B cell (primary cell): ENCODE measurements at regions not wholly inside any gene's neighbourhood (a gene's known extent, or its start where the extent isn't known, plus 50 kb on each side); places are given as distances from the start of the nearest gene placed in this dataset.

Experiments used
- ATAC-seq: fragments of 200-7000 bp; cut with Tn5 transposase; one replicate; pipeline ENCODE4 v1.10.0; 2021; ENCODE audit warnings: low read depth, mild to moderate bottlenecking, moderate number of reproducible peaks, moderate library complexity
- CTCF ChIA-PET: fragments of 350-600 bp; sonication (Branson Sonifier 250); formaldehyde crosslinking; loops from one replicate; lab custom pipeline; 2021; ENCODE audit warnings: antibody characterized with exemption, inconsistent platforms; lab: Charles Lee
- POLR2A ChIA-PET: fragments of 350-600 bp; sonication (Branson Sonifier 250); formaldehyde crosslinking; loops from one replicate; lab custom pipeline; 2021; ENCODE audit warnings: antibody characterized with exemption; lab: Charles Lee
- DNase-seq: peaks from one replicate; pipeline ENCODE4 v3.0.0; 2013
- H2AFZ ChIP-seq: 2 replicates; pipeline ENCODE4 v1.6.1; 2012; ENCODE audit warnings: mild to moderate bottlenecking, low read depth, low read length; ENCODE audit not compliant: insufficient read depth, poor library complexity, severe bottlenecking
- H3K27ac ChIP-seq, 2 donors: 1 replicate in 1 of 2; 2 replicates in 1 of 2; pipeline ENCODE4 v1.5.1; 2012 to 2013; ENCODE audit warnings: low read length in 2 of 2, mild to moderate bottlenecking in 2 of 2, moderate library complexity in 1 of 2
- H3K27me3 ChIP-seq, 4 experiments: fragments of 200-600 bp in 1 of 4; sonication (generic) in 1 of 4; replicated peaks in 1 of 4; 1 replicate in 2 of 4; 2 replicates in 2 of 4; pipeline versions ENCODE4 v1.6.1 to v1.7.0; 2013 to 2016; ENCODE audit warnings: low read length in 3 of 4, mild to moderate bottlenecking in 2 of 4, mixed read lengths in 1 of 4, moderate library complexity in 1 of 4; ENCODE audit not compliant: insufficient read depth in 4 of 4, control insufficient read depth in 3 of 4; ENCODE audit errors: control extremely low read depth in 1 of 4
- H3K36me3 ChIP-seq, 2 experiments: replicated peaks in 1 of 2; 1 replicate in 1 of 2; 2 replicates in 1 of 2; pipeline versions ENCODE4 v1.6.1 to v1.7.1; 2013; ENCODE audit warnings: low read length in 1 of 2; ENCODE audit not compliant: insufficient read depth in 2 of 2, control insufficient read depth in 1 of 2; ENCODE audit errors: control extremely low read depth in 1 of 2, extremely low read depth in 1 of 2
- H3K4me1 ChIP-seq, 2 donors: fragments of 200-600 bp in 1 of 2; sonication (generic) in 1 of 2; 1 replicate in 1 of 2; 2 replicates in 1 of 2; pipeline versions ENCODE4 v1.5.1 to v1.6.1; 2013 to 2017; ENCODE audit warnings: low read length in 2 of 2; ENCODE audit not compliant: control insufficient read depth in 2 of 2, insufficient read depth in 2 of 2
- H3K4me2 ChIP-seq: replicated peaks from 2 replicates; pipeline ENCODE3; 2012; ENCODE audit warnings: mild to moderate bottlenecking, low read depth, low read length; ENCODE audit not compliant: poor library complexity, severe bottlenecking
- H3K4me3 ChIP-seq, 5 experiments: fragments of 200-600 bp in 1 of 5; sonication (generic) in 1 of 5; 1 replicate in 3 of 5; 2 replicates in 2 of 5; pipeline versions ENCODE4 v1.5.1 to v1.7.0; 2011 to 2016; ENCODE audit warnings: low read length in 4 of 5, mild to moderate bottlenecking in 4 of 5, low read depth in 2 of 5, control low read depth in 1 of 5, moderate library complexity in 1 of 5; ENCODE audit not compliant: insufficient read depth in 1 of 5; ENCODE audit errors: control extremely low read depth in 1 of 5, extremely low read depth in 1 of 5
- H3K79me2 ChIP-seq: fragments of 200-600 bp; sonication (generic); one replicate; pipeline ENCODE4 v1.6.0; 2016; ENCODE audit warnings: low read length; ENCODE audit not compliant: control insufficient read depth, insufficient read depth
- H3K9ac ChIP-seq: fragments of 200-600 bp; sonication (generic); 2 replicates; pipeline ENCODE4 v1.6.1; 2017; ENCODE audit warnings: mild to moderate bottlenecking, low read length, moderate library complexity
- H3K9me3 ChIP-seq, 3 donors: one replicate each; pipeline versions ENCODE4 v1.6.1 to v1.7.1; 2013; ENCODE audit warnings: low read length in 2 of 3; ENCODE audit not compliant: control insufficient read depth in 2 of 3, insufficient read depth in 1 of 3; ENCODE audit errors: control extremely low read depth in 1 of 3
- H4K20me1 ChIP-seq: 2 replicates; pipeline ENCODE4 v1.6.0; 2012; ENCODE audit warnings: mild to moderate bottlenecking, low read length; ENCODE audit not compliant: insufficient read depth, control insufficient read depth, poor library complexity, severe bottlenecking
- H3K27ac Mint-ChIP-seq: one replicate; pipeline ENCODE4 v1.8.0; 2021; ENCODE audit warnings: mixed read lengths
- H3K27me3 Mint-ChIP-seq: one replicate; pipeline ENCODE4 v1.8.0; 2021; ENCODE audit warnings: mixed read lengths
- H3K4me1 Mint-ChIP-seq: one replicate; pipeline ENCODE4 v1.8.0; 2021; ENCODE audit warnings: mixed read lengths
- H3K4me3 Mint-ChIP-seq: one replicate; pipeline ENCODE4 v1.8.0; 2021; ENCODE audit warnings: mixed read lengths
- H3K9me3 Mint-ChIP-seq: one replicate; pipeline ENCODE4 v1.8.0; 2022; ENCODE audit warnings: mixed read lengths; ENCODE audit not compliant: insufficient read depth
- CTCF ChIP-seq: fragments of 200-600 bp; IDR thresholded peaks from one replicate; pipeline ENCODE4 v1.8.0; 2022; ENCODE audit warnings: antibody characterized with exemption, mild to moderate bottlenecking
- EZH2 ChIP-seq: IDR thresholded peaks from 2 replicates; pipeline ENCODE4 v1.6.1; 2012; ENCODE audit warnings: borderline replicate concordance, low read depth, mild to moderate bottlenecking, moderate library complexity, low read length; ENCODE audit not compliant: insufficient read depth, poor library complexity, severe bottlenecking
- WGBS: methylation state at CpG from one replicate; pipeline ENCODE4 v1.1.5; 2013; ENCODE audit warnings: missing lambda C conversion rate; ENCODE audit not compliant: insufficient coverage; 5-methylcytosine and 5-hydroxymethylcytosine counted together
- intact Hi-C: fragments of 100-400 bp; cut with micrococcal nuclease; formaldehyde crosslinking; loops from one replicate; pipeline ENCODE4 v1.10.0; 2022

DNA sequence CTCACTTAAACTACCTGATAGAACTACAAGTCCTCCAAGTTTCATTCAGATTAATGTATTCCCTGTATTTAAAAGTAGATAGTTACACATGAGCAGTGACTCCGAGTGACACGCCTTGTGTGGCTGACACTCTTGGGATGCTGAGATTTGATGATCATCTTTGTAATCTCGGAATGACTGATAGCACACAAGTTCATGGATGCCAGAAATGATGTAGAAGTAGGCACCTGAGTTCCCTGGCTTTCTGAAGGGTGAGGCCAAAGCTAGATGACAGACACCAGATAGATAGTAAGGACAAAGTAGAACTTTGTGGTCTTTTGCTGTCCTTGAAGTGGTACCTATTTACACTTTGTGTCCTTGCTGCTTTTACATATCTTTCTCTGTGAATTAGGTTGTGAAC lies 491.2 kb downstream of the PCNX1 start:
- H3K4me2 ChIP-seq, result peak overlapping the region; percentile 60
- Mint-ChIP-seq H3K27ac (peak overlapping the region; percentile 89), H3K4me1 (peaks cover 71% of the 10 kb centered on the region), H3K27me3 (no peaks in the 10 kb centered on the region), H3K4me3 (peak overlapping the region; percentile 63), H3K9me3 (no peaks in the 10 kb centered on the region)
- no peak for DNase-seq
- WGBS, result 100% methylated on average over 2 of the region's 3 CpGs
- peak overlapping the region; percentile 97 to 98 for H3K27ac ChIP-seq
- POLR2A ChIA-PET, result interaction anchor here (1.1 to 2.0 kb wide), 3 partner anchors 36 to 77 kb away, joined by 4 to 16 read pairs (median 8); partner anchors contain the start of gene SIPA1L1
- peak overlapping the region in 3 of 5 experiments; percentile 2 to 35 (median 25) for H3K4me3 ChIP-seq
- no peaks in the 10 kb centered on the region for H3K9me3 ChIP-seq
- no peaks in the 10 kb centered on the region for H4K20me1 ChIP-seq
- peaks cover 87% of the 10 kb centered on the region for H3K79me2 ChIP-seq
- no peak overlapping the region for H2AFZ ChIP-seq
- CTCF ChIA-PET, result interaction anchor here (1.0 to 7.8 kb wide), 6 partner anchors 8 to 76 kb away, joined by 3 to 249 read pairs (median 6); partner anchors contain the start of gene SIPA1L1
- H3K36me3 ChIP-seq, result no peaks in the 10 kb centered on the region
- TF ChIP-seq CTCF (no peak), EZH2 (no peak)
- no peaks in the 10 kb centered on the region for H3K27me3 ChIP-seq
- peak overlapping the region; percentile 57 for H3K9ac ChIP-seq
- intact Hi-C loops, result no loop called here
- peaks cover 54 to 61% of the 10 kb centered on the region in 2 donors for H3K4me1 ChIP-seq
- peak; percentile 3 for ATAC-seq

DNA sequence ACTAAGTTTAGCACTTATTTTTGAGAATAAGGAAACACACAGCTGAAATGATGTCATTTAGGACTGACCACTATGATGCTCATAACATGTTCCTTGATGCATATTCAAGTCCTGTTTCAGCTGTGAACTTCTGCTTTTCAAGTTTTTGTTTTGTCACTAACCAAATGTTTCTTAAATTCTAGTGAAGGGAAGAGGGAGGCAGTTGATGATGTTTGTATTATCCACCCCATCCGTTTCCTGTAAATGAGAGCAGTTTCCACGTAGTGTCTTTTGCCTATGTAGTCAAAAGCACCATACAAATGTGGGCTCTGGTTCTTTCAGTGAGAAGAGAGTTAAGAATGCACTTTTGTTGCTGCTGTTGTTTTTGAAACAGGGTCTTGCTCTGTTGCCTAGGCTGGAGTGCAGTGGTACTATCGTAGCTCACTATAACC lies 491.8 kb downstream of the PCNX1 start:
- no peaks in the 10 kb centered on the region for H3K9me3 ChIP-seq
- ChIA-PET CTCF (interaction anchor here (1.0 to 7.8 kb wide), 7 partner anchors 9 to 76 kb away, joined by 3 to 249 read pairs (median 6); partner anchors contain the start of gene SIPA1L1), POLR2A (interaction anchor here (0.6 to 2.0 kb wide), 4 partner anchors 36 to 136 kb away, joined by 4 to 16 read pairs (median 8); partner anchors contain the start of gene SIPA1L1)
- no peaks in the 10 kb centered on the region for H3K9me3 Mint-ChIP-seq
- peaks cover 53 to 59% of the 10 kb centered on the region in 2 donors for H3K4me1 ChIP-seq
- H2AFZ ChIP-seq, result no peak overlapping the region
- TF ChIP-seq CTCF, result no peak
- TF ChIP-seq EZH2, result no peak
- peak overlapping the region; percentile 63 for H3K4me3 Mint-ChIP-seq
- peak overlapping the region in 3 of 5 experiments; percentile 20 to 35 (median 33) for H3K4me3 ChIP-seq
- H3K27me3 Mint-ChIP-seq, result no peaks in the 10 kb centered on the region
- no peaks in the 10 kb centered on the region for H3K36me3 ChIP-seq
- peaks cover 83% of the 10 kb centered on the region for H3K79me2 ChIP-seq
- H3K27ac Mint-ChIP-seq, result peak overlapping the region; percentile 89
- peaks cover 74% of the 10 kb centered on the region for H3K4me1 Mint-ChIP-seq
- H3K27me3 ChIP-seq, result no peaks in the 10 kb centered on the region
- intact Hi-C loops, result loop anchor here (1.0 kb wide), 3 partner anchors 36 to 77 kb away; no protein-coding TSS in a partner anchor
- H3K4me2 ChIP-seq, result peak overlapping the region; percentile 60
- ATAC-seq (peak; percentile 79), DNase-seq (peak; percentile 92)
- peak overlapping the region; percentile 44 for H3K9ac ChIP-seq
- peak overlapping the region; percentile 97 to 98 for H3K27ac ChIP-seq
- no peaks in the 10 kb centered on the region for H4K20me1 ChIP-seq
- WGBS, result no CpG with 5 or more reads among the region's 3 CpGs
